Heart left ventricle (tissue), 13 donors: ENCODE measurements at regions not wholly inside any gene's neighbourhood (a gene's known extent, or its start where the extent isn't known, plus 50 kb on each side); places are given as distances from the start of the nearest gene placed in this dataset.

Source experiments
- POLR2A ChIP-seq, 2 donors: fragments of 450-650 bp; IDR thresholded peaks; one replicate each; pipeline ENCODE4 v1.6.1; 2017; ENCODE audit warnings: antibody characterized with exemption in 2 of 2, mild to moderate bottlenecking in 2 of 2, moderate library complexity in 2 of 2
- TF ChIP-seq, protein P1 (sequence below), 12 donors: fragments of 200-600 bp; sonication (generic) in 4 of 12; IDR thresholded peaks; one replicate each; pipeline versions ENCODE4 v1.5.0 to v1.8.0; 2018 to 2022; ENCODE audit warnings: antibody characterized with exemption in 12 of 12, mild to moderate bottlenecking in 5 of 12
- donor health status: ischemic (EF 13 %, LVEDD 7.1; RV severe dilation, severe dysfunction).
- donor health status: DM: no; HTN: yes; CAD: no.
- donor health status: DM: no; HTN: no; CAD: no.
- donor health status: ischemic (EF 25% LVEDD 6.9; RV normal size, moderate dysfunction).
- donor health status: ischemic (EF 25% LVEDD 5.7; RV mildly dilated, moderate dysfunction).
- donor health status: ischemic (EF 35%, LVEDD 5.7; RV mildly dilated, moderate dysfunction).
- donor health status: nonischemic (EF 11% LVEDD 7.7; RV severe dilation, severe dysfunction).
- donor health status: DM: yes; HTN: yes; CAD: no.
- donor health status: PGD.
- donor health status: ischemic (EF 29% LVEDD 5.4; RV normal size, mild dysfunction).
- donor health status: nonischemic (EF 23%, LVEDD 6.1; RV moderate dilation, normal function).

DNA sequence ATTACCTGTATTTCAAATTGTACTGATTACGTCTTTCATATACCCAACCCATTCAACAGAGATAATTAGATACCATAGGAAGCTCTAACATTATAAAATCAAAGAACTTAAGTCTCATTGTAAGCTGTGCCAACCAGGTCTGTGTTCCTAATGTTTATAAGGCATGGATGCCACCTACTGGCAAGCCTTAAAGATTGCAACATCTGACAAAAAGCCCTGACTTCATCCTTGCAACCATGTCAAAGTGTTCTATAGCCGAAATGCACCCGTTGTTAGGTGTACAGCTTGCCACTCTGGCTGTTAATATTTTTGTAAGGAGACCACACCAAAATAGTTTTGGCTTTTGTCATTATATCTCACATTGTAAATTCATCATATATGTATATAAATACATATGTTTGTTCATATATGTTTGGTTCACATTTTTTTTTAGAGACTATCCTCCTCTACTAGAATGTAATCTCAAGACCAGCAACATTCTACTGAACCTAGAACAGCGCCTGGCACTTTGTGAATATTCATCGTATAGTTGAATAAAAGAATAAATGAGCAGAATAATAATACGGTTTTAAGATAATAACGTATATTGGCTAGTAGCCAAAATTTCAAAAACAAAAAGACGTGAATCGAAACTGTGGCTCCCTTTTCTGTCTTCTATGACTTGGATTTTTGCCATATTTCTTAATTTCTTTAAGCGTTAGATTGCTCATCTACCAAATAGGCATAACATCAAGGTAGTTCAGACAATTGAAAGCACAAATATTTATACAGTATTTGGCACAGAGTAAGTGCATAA lies 258.1 kb downstream of the TBL1XR1 start:
- TF ChIP-seq, protein P1, sequence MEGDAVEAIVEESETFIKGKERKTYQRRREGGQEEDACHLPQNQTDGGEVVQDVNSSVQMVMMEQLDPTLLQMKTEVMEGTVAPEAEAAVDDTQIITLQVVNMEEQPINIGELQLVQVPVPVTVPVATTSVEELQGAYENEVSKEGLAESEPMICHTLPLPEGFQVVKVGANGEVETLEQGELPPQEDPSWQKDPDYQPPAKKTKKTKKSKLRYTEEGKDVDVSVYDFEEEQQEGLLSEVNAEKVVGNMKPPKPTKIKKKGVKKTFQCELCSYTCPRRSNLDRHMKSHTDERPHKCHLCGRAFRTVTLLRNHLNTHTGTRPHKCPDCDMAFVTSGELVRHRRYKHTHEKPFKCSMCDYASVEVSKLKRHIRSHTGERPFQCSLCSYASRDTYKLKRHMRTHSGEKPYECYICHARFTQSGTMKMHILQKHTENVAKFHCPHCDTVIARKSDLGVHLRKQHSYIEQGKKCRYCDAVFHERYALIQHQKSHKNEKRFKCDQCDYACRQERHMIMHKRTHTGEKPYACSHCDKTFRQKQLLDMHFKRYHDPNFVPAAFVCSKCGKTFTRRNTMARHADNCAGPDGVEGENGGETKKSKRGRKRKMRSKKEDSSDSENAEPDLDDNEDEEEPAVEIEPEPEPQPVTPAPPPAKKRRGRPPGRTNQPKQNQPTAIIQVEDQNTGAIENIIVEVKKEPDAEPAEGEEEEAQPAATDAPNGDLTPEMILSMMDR (IDR thresholded peaks at IDR 0.05): peak; percentile 55 to 87 (median 74)
- no peak for TF ChIP-seq POLR2A (IDR thresholded peaks at IDR 0.05)
